H9 (cell line): ENCODE measurements at regions not wholly inside any gene's neighbourhood (a gene's known extent, or its start where the extent isn't known, plus 50 kb on each side); places are given as distances from the start of the nearest gene placed in this dataset.

ENCODE experiments used
- DNase-seq: peaks from one replicate; pipeline ENCODE4 v3.0.0-alpha.2; 2017
- H2AFZ ChIP-seq: one replicate; pipeline ENCODE4 v1.6.1; 2013; ENCODE audit warnings: mild to moderate bottlenecking, low read length, control low read depth, moderate library complexity
- H2AK5ac ChIP-seq: 2 replicates; pipeline ENCODE4 v1.6.1; 2013; ENCODE audit warnings: low read length, control low read depth, mixed read lengths; ENCODE audit not compliant: insufficient read length
- H2BK120ac ChIP-seq: one replicate; pipeline ENCODE4 v1.6.1; 2013; ENCODE audit warnings: low read depth, mild to moderate bottlenecking, low read length, control low read depth, inconsistent platforms; ENCODE audit not compliant: poor library complexity, severe bottlenecking
- H2BK12ac ChIP-seq: 2 replicates; pipeline ENCODE4 v1.6.1; 2013; ENCODE audit warnings: low read length, control low read depth, mixed read lengths, low read depth; ENCODE audit not compliant: insufficient read length
- H2BK15ac ChIP-seq: 2 replicates; pipeline ENCODE4 v1.6.1; 2013; ENCODE audit warnings: low read depth, low read length, control low read depth
- H2BK20ac ChIP-seq: one replicate; pipeline ENCODE4 v1.6.1; 2013; ENCODE audit warnings: low read depth, mild to moderate bottlenecking, low read length, control low read depth, inconsistent platforms; ENCODE audit not compliant: poor library complexity, severe bottlenecking
- H2BK5ac ChIP-seq: 2 replicates; pipeline ENCODE4 v1.6.1; 2013; ENCODE audit warnings: low read length, control low read depth, mixed read lengths; ENCODE audit not compliant: insufficient read length
- H3K14ac ChIP-seq: 2 replicates; pipeline ENCODE4 v1.6.1; 2013; ENCODE audit warnings: low read length, control low read depth; ENCODE audit not compliant: insufficient read depth
- H3K18ac ChIP-seq: 2 replicates; pipeline ENCODE4 v1.6.1; 2013; ENCODE audit warnings: low read depth, mild to moderate bottlenecking, mixed read lengths, low read length, control low read depth; ENCODE audit not compliant: insufficient read length
- H3K23ac ChIP-seq: 2 replicates; pipeline ENCODE4 v1.6.1; 2013; ENCODE audit warnings: low read length, control low read depth, mixed read lengths, low read depth; ENCODE audit not compliant: insufficient read length
- H3K23me2 ChIP-seq: 2 replicates; pipeline ENCODE4 v1.6.1; 2013; ENCODE audit warnings: low read depth, mild to moderate bottlenecking, mixed read lengths, low read length, control low read depth; ENCODE audit not compliant: insufficient read length, poor library complexity, severe bottlenecking
- H3K27ac ChIP-seq: 2 replicates; pipeline ENCODE4 v1.5.1; 2013; ENCODE audit warnings: low read length, control low read depth, mixed read lengths, low read depth; ENCODE audit not compliant: insufficient read length
- H3K27me3 ChIP-seq: 2 replicates; pipeline ENCODE4 v1.6.1; 2013; ENCODE audit warnings: low read length, control low read depth, inconsistent platforms; ENCODE audit not compliant: insufficient read depth
- H3K4ac ChIP-seq: 2 replicates; pipeline ENCODE4 v1.6.1; 2013; ENCODE audit warnings: low read depth, mild to moderate bottlenecking, control low read depth, inconsistent platforms, low read length, moderate library complexity
- H3K4me1 ChIP-seq: 2 replicates; pipeline ENCODE4 v1.6.1; 2013; ENCODE audit warnings: low read length, control low read depth, inconsistent platforms; ENCODE audit not compliant: insufficient read depth
- H3K4me2 ChIP-seq: 2 replicates; pipeline ENCODE4 v1.6.1; 2013; ENCODE audit warnings: low read length, control low read depth, mixed read lengths; ENCODE audit not compliant: insufficient read length, insufficient read depth
- H3K56ac ChIP-seq: 2 replicates; pipeline ENCODE4 v1.6.1; 2013; ENCODE audit warnings: low read depth, mild to moderate bottlenecking, mixed read lengths, low read length, control low read depth; ENCODE audit not compliant: insufficient read length
- H3K79me1 ChIP-seq: 2 replicates; pipeline ENCODE4 v1.6.1; 2013; ENCODE audit warnings: low read depth, mild to moderate bottlenecking, moderate library complexity, low read length, control low read depth, inconsistent platforms; ENCODE audit not compliant: insufficient read depth, poor library complexity, severe bottlenecking
- H3K79me2 ChIP-seq: 2 replicates; pipeline ENCODE4 v1.6.1; 2013; ENCODE audit warnings: low read length, control low read depth, inconsistent platforms; ENCODE audit not compliant: insufficient read depth
- H3K9ac ChIP-seq: 2 replicates; pipeline ENCODE4 v1.6.1; 2013; ENCODE audit warnings: low read length, control low read depth, mixed read lengths; ENCODE audit not compliant: insufficient read length; ENCODE audit errors: extremely low read depth
- H3K9me3 ChIP-seq: one replicate; pipeline ENCODE4 v1.6.1; 2013; ENCODE audit warnings: low read depth, low read length, inconsistent platforms; ENCODE audit not compliant: control insufficient read depth
- H3T11ph ChIP-seq: one replicate; pipeline ENCODE4 v1.6.1; 2013; ENCODE audit warnings: mild to moderate bottlenecking, low read length, control low read depth, inconsistent platforms
- H4K20me1 ChIP-seq: one replicate; pipeline ENCODE4 v1.6.1; 2013; ENCODE audit not compliant: control insufficient read depth, insufficient read length, insufficient read depth
- H4K5ac ChIP-seq: 2 replicates; pipeline ENCODE4 v1.6.1; 2013; ENCODE audit warnings: low read depth, mild to moderate bottlenecking, mixed read lengths, low read length, control low read depth; ENCODE audit not compliant: insufficient read length
- H4K8ac ChIP-seq: replicated peaks from 2 replicates; pipeline ENCODE4 v1.6.1; 2013; ENCODE audit warnings: low read length, control low read depth, mixed read lengths, low read depth; ENCODE audit not compliant: insufficient read length
- H4K91ac ChIP-seq: 2 replicates; pipeline ENCODE4 v1.6.1; 2013; ENCODE audit warnings: low read depth, mild to moderate bottlenecking, moderate library complexity, mixed read lengths, low read length, control low read depth; ENCODE audit not compliant: insufficient read length
- H3K27ac Mint-ChIP-seq, 3 experiments: 2 replicates in 2 of 3; 3 replicates in 1 of 3; pipeline ENCODE4 v1.8.0; 2020 to 2021; ENCODE audit warnings: mixed read lengths in 3 of 3, mild to moderate bottlenecking in 1 of 3, moderate library complexity in 1 of 3
- H3K27me3 Mint-ChIP-seq: 2 replicates; pipeline ENCODE4 v1.8.0; 2021; ENCODE audit warnings: low read depth, mild to moderate bottlenecking, moderate library complexity, mixed read lengths
- H3K36me3 Mint-ChIP-seq, 3 experiments: 2 replicates in 2 of 3; 3 replicates in 1 of 3; pipeline ENCODE4 v1.8.0; 2020 to 2021; ENCODE audit warnings: low read depth in 3 of 3, mixed read lengths in 3 of 3; ENCODE audit not compliant: insufficient read depth in 1 of 3
- H3K4me1 Mint-ChIP-seq, 2 experiments: 2 replicates each; pipeline ENCODE4 v1.8.0; 2020; ENCODE audit warnings: mixed read lengths in 2 of 2
- H3K4me3 Mint-ChIP-seq, 2 experiments: 2 replicates in 1 of 2; 3 replicates in 1 of 2; pipeline ENCODE4 v1.8.0; 2020 to 2021; ENCODE audit warnings: mild to moderate bottlenecking in 2 of 2, mixed read lengths in 2 of 2, moderate library complexity in 1 of 2
- H3K9me3 Mint-ChIP-seq, 2 experiments: 2 replicates in 1 of 2; 3 replicates in 1 of 2; pipeline ENCODE4 v1.8.0; 2020; ENCODE audit warnings: mild to moderate bottlenecking in 2 of 2, mixed read lengths in 2 of 2, moderate library complexity in 1 of 2
- CTCF ChIP-seq: fragments of 200-600 bp; sonication (generic); conservative IDR thresholded peaks from 3 replicates; pipeline ENCODE4 v1.8.0; 2021; ENCODE audit warnings: antibody characterized with exemption, mild to moderate bottlenecking
- WGBS: extraction: QIAGEN DNeasy Blood & Tissue Kit; methylation state at CpG from one replicate; pipeline ENCODE4 v1.1.7; 2013; ENCODE audit warnings: missing lambda C conversion rate, low lambda C conversion rate, mixed read lengths; ENCODE audit not compliant: insufficient read length; ENCODE audit errors: extremely low coverage; 5-methylcytosine and 5-hydroxymethylcytosine counted together

DNA sequence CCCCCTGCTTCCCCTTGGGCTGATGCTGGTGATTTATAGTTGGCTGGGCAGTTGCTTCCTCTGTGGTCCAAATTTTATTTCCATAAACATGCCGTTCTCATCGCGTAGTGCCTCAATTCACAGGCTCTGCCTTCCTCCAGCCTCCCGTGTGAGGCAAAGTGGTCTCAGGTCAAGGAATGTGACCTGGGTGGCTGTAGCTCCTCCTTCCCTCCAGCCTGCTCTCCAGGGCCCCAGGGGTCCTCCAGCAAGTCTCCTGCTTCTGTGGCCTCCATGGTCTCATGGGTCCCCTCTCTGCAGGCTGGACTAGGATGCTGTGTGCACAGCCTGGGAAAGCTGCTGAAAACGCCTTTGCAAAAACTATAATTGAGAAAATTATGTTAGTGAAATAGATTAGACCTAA, 694.1 kb downstream of the BRD1 start:
- Histone ChIP-seq H3K23ac (no peak overlapping the region), H2AK5ac (no peak overlapping the region), H3K14ac (no peak overlapping the region), H3K79me2 (no peaks in the 10 kb centered on the region), H3K18ac (no peak overlapping the region), H3K79me1 (no peaks in the 10 kb centered on the region), H3K27me3 (no peaks in the 10 kb centered on the region), H2BK20ac (no peak overlapping the region), H3K9ac (no peak overlapping the region), H2BK120ac (no peak overlapping the region), H2AFZ (no peak overlapping the region), H3K23me2 (no peaks in the 10 kb centered on the region), H2BK5ac (no peak overlapping the region), H3K4me1 (no peaks in the 10 kb centered on the region), H3K4me2 (no peak overlapping the region), H2BK12ac (no peak overlapping the region), H3K56ac (no peak overlapping the region), H3K4ac (no peak overlapping the region), H4K91ac (no peak overlapping the region), H4K20me1 (no peaks in the 10 kb centered on the region), H3T11ph (no peak overlapping the region), H4K5ac (no peak overlapping the region), H3K27ac (no peak overlapping the region), H3K9me3 (no peaks in the 10 kb centered on the region), H2BK15ac (no peak overlapping the region), H4K8ac (no peak overlapping the region)
- H3K36me3 Mint-ChIP-seq, result no peaks in the 10 kb centered on the region; a peak in 1 of 7 replicates
- TF ChIP-seq CTCF, result no peak
- H3K9me3 Mint-ChIP-seq, result peaks cover 0 to 2% of the 10 kb centered on the region in 2 experiments; a peak in 2 of 5 replicates
- H3K4me1 Mint-ChIP-seq, result peaks cover 3% of the 10 kb centered on the region in 2 experiments; a peak in 3 of 4 replicates
- no peak overlapping the region for H3K4me3 Mint-ChIP-seq
- WGBS, result no CpG with 5 or more reads among the region's 5 CpGs
- no peak for DNase-seq
- H3K27ac Mint-ChIP-seq, result peak overlapping the region in 1 of 3 experiments; percentile 50; a peak in 1 of 7 replicates
- H3K27me3 Mint-ChIP-seq, result peaks cover 6% of the 10 kb centered on the region
